ENCODE measurements at regions not wholly inside any gene's neighbourhood (a gene's known extent, or its start where the extent isn't known, plus 50 kb on each side); places are given as distances from the start of the nearest gene placed in this dataset.

- Histone ChIP-seq H3K4me1 (ENCODE audit: insufficient read depth) (no peaks in the 10 kb centered on the region), H4K20me1 (replicated peaks; ENCODE audit: insufficient read depth) (no peaks in the 10 kb centered on the region), H3F3A (replicated peaks; ENCODE audit: low read depth) (no peaks in the 10 kb centered on the region), H3K4me2 (no peak overlapping the region), H3K9me2 (ENCODE audit: insufficient read depth) (no peaks in the 10 kb centered on the region), H3K27ac (ENCODE audit: low read depth) (no peak overlapping the region), H3K4me3 (no peak overlapping the region), H2AFZ (no peak overlapping the region), H3K79me2 (replicated peaks; ENCODE audit: insufficient read depth) (no peaks in the 10 kb centered on the region), H3K27me3 (ENCODE audit: insufficient read depth) (no peaks in the 10 kb centered on the region), H3K36me3 (ENCODE audit: insufficient read depth) (no peaks in the 10 kb centered on the region)
- ATAC-seq: no peak
- Mint-ChIP-seq H3K36me3 (ENCODE audit: low read depth) (peaks cover 7% of the 10 kb centered on the region), H3K9me3 (peaks cover 4% of the 10 kb centered on the region), H3K27me3 (ENCODE audit: insufficient read depth, low read depth, poor library complexity) (peaks cover 4% of the 10 kb centered on the region), H3K27ac (no peak overlapping the region), H3K4me1 (no peaks in the 10 kb centered on the region), H3K4me3 (no peak overlapping the region)
- TF ChIP-seq CTCF (conservative IDR thresholded peaks at IDR 0.05; ENCODE audit: low read depth in 2 of 2): no peak
- no peak for DNase-seq (ENCODE audit: low spot score)
Observed at GRCh38 chr10:2790396-2791188, 276.8 kb upstream of the PFKP start.

GRCh38 chr10:2786251-2786650 is 281.1 kb upstream of the PFKP start:
- TF ChIP-seq ZNF462 (CRISPR knock-in tag; IDR thresholded peaks at IDR 0.05) (no peak), EZH2 (IDR thresholded peaks at IDR 0.05; ENCODE audit: low read depth, unreplicated experiment) (no peak), ZNF331 (CRISPR knock-in tag; IDR thresholded peaks at IDR 0.05; ENCODE audit: low read depth) (no peak), ETS1 (IDR thresholded peaks at IDR 0.05) (no peak)
- Histone ChIP-seq H3F3A (replicated peaks; ENCODE audit: low read depth) (no peaks in the 10 kb centered on the region), H3K36me3 (ENCODE audit: insufficient read depth) (no peaks in the 10 kb centered on the region), H4K20me1 (replicated peaks; ENCODE audit: insufficient read depth) (no peaks in the 10 kb centered on the region), H3K4me1 (ENCODE audit: insufficient read depth) (no peaks in the 10 kb centered on the region), H3K27ac (ENCODE audit: low read depth) (no peak overlapping the region), H3K27me3 (ENCODE audit: insufficient read depth) (no peaks in the 10 kb centered on the region), H3K79me2 (replicated peaks; ENCODE audit: insufficient read depth) (no peaks in the 10 kb centered on the region), H2AFZ (no peak overlapping the region), H3K9me2 (ENCODE audit: insufficient read depth) (no peaks in the 10 kb centered on the region), H3K4me2 (no peak overlapping the region), H3K4me3 (no peak overlapping the region)
- ATAC-seq: no peak
- no peak overlapping the region for H3K27ac Mint-ChIP-seq
- H3K4me3 Mint-ChIP-seq: no peak overlapping the region
- H3K27me3 Mint-ChIP-seq (ENCODE audit: insufficient read depth, low read depth, poor library complexity): peaks cover 4% of the 10 kb centered on the region
- H3K36me3 Mint-ChIP-seq (ENCODE audit: low read depth): no peaks in the 10 kb centered on the region
- H3K4me1 Mint-ChIP-seq: no peaks in the 10 kb centered on the region
- no peak for DNase-seq (ENCODE audit: low spot score)
- no peaks in the 10 kb centered on the region; the same call in 2 of the 3 replicates for H3K9me3 Mint-ChIP-seq
